ENCODE measurements at regions not wholly inside any gene's neighbourhood (a gene's known extent, or its start where the extent isn't known, plus 50 kb on each side); places are given as distances from the start of the nearest gene placed in this dataset.

DNA sequence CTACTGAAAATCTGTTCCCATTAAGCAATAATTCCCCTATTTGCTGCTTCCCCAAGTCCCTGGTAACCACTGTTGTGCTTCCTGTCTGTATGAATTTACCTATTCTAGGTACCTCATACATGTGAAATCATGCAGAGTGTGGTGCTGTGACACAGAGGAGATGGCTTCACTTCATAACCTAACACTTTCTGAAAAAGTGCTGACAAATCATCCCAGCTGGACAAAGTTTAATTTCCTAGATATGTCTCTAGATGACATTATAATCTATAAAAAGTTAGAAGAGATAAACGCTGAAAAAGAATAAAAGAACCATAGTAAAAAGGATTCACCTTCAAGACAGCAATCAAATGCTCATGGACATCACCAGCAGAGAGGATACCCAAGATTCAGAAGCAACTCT lies 277.9 kb downstream of the SKIDA1 start:
- TF ChIP-seq, protein P1, sequence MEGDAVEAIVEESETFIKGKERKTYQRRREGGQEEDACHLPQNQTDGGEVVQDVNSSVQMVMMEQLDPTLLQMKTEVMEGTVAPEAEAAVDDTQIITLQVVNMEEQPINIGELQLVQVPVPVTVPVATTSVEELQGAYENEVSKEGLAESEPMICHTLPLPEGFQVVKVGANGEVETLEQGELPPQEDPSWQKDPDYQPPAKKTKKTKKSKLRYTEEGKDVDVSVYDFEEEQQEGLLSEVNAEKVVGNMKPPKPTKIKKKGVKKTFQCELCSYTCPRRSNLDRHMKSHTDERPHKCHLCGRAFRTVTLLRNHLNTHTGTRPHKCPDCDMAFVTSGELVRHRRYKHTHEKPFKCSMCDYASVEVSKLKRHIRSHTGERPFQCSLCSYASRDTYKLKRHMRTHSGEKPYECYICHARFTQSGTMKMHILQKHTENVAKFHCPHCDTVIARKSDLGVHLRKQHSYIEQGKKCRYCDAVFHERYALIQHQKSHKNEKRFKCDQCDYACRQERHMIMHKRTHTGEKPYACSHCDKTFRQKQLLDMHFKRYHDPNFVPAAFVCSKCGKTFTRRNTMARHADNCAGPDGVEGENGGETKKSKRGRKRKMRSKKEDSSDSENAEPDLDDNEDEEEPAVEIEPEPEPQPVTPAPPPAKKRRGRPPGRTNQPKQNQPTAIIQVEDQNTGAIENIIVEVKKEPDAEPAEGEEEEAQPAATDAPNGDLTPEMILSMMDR (IDR thresholded peaks at IDR 0.05), result no peak
- DNase-seq (ENCODE audit: low spot score), result no peak

DNA sequence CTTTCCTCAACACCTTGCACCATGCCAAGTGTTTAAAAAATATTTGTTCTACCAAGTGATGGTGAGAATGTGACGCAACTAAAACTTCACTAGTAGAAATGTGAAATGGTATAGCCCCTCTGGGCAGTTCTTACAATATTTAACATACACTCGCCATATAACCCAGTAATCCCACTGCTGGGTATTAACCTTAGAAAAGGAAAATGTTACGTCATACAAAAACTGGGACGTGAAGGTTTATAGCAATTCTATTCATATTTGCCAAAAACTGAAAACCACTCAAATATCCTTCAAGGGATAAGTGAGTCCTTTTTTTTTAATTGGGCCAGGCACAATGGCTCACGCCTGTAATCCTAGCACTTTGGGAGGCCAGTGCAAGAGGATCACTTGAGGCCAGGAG lies 279.3 kb downstream of the SKIDA1 start:
- Histone ChIP-seq H3K4me3 (no peak overlapping the region), H3K9me3 (no peaks in the 10 kb centered on the region), H3K36me3 (no peaks in the 10 kb centered on the region), H3K4me1 (no peaks in the 10 kb centered on the region), H3K27ac (no peak overlapping the region), H3K27me3 (no peaks in the 10 kb centered on the region)
- DNase-seq (ENCODE audit: low spot score), result no peak
- TF ChIP-seq, protein P1 (IDR thresholded peaks at IDR 0.05), result no peak

More for the DNA sequence above, 277.9 kb downstream of the SKIDA1 start:
- Histone ChIP-seq H3K9me3 (no peaks in the 10 kb centered on the region), H3K4me1 (no peaks in the 10 kb centered on the region), H3K36me3 (no peaks in the 10 kb centered on the region), H3K27ac (no peak overlapping the region), H3K4me3 (no peak overlapping the region), H3K27me3 (no peaks in the 10 kb centered on the region)

DNA sequence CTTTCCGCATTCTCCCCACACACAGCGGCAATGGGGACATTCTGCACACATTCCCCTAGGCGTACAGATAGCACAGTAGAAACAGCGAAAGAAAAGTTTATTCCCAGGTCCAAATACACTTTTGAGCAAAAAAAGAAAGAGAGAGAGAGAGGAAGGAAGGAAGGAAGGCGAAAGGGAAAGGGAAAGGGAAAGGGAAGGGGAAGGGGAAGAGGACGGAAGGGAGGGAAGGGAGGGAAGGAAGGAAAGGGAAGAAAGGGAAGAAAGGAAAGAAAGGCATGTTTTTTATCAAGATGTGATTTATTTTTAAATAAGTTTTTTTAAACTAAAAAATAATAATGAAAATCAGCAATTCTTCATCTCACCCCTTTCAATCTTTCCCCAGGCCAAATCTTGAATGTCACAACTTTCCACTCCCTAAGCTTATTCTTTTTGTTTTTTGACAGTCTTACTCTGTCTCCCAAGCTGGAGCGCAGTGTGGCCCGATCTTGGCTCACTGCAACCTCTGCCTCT lies 281.7 kb downstream of the SKIDA1 start:
- H3K4me3 ChIP-seq, result no peak overlapping the region

DNA sequence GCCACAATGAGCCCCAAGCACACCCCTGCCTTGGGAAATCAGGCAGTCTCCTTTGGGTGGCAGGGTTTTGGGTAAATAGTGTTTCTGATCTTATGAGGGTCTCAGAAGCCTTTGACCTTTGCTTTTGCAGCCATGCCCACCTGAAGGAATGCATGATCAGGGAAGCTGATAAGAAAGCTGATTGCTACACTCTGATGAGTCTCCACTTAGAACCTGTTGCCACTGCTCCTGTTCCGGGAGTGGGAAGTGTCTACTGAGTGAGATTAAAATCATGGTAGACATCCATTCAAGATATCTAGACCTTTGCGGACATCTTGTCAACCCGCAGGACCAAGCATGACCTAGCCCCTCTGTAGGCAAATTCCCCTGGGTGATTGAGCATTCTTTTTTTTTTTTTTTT lies 282.6 kb downstream of the SKIDA1 start:
- Histone ChIP-seq H3K9me3 (no peaks in the 10 kb centered on the region), H3K4me1 (no peaks in the 10 kb centered on the region), H3K4me3 (no peak overlapping the region), H3K27ac (no peak overlapping the region), H3K27me3 (no peaks in the 10 kb centered on the region), H3K36me3 (no peaks in the 10 kb centered on the region)
- TF ChIP-seq, protein P1 (IDR thresholded peaks at IDR 0.05), result no peak
- no peak for DNase-seq (ENCODE audit: low spot score)

More for the DNA sequence above, 281.7 kb downstream of the SKIDA1 start:
- no peak for DNase-seq (ENCODE audit: low spot score)
- TF ChIP-seq, protein P1 (IDR thresholded peaks at IDR 0.05), result no peak
- H3K27me3 ChIP-seq, result no peaks in the 10 kb centered on the region
- H3K4me1 ChIP-seq, result no peaks in the 10 kb centered on the region
- no peaks in the 10 kb centered on the region for H3K36me3 ChIP-seq
- H3K9me3 ChIP-seq, result no peaks in the 10 kb centered on the region
- no peak overlapping the region for H3K27ac ChIP-seq

DNA sequence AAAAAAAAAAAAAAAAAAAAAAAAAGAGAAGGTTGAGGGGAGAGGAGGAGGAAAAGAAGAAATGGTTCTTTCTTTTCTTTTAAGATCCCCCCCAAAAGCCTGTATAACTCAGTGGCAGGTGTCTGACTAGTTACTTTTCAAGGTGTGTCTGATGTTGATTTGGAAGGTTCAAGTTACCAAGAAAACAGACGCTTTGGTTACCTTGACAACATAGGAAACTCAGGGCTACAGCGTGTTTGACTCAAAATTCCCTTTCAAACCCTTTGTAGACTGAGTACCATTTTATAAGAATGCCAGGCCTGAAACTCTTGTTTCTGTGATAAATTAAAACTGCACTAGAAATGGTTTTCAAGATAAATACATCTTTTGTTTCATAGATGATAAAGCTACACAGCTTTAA lies 286.8 kb downstream of the SKIDA1 start:
- H3K9me3 ChIP-seq, result no peaks in the 10 kb centered on the region

More for the DNA sequence above, 286.8 kb downstream of the SKIDA1 start:
- no peaks in the 10 kb centered on the region for H3K36me3 ChIP-seq
- no peak overlapping the region for H3K27ac ChIP-seq
- TF ChIP-seq, protein P1 (IDR thresholded peaks at IDR 0.05), result no peak
- no peaks in the 10 kb centered on the region for H3K27me3 ChIP-seq
- DNase-seq (ENCODE audit: low spot score), result no peak
- no peaks in the 10 kb centered on the region for H3K4me1 ChIP-seq
- no peak overlapping the region for H3K4me3 ChIP-seq

Data from right atrium auricular region (tissue), 2 donors.